GM19023 (cell line): ENCODE measurements at regions not wholly inside any gene's neighbourhood (a gene's known extent, or its start where the extent isn't known, plus 50 kb on each side); places are given as distances from the start of the nearest gene placed in this dataset.

Source experiments
- ATAC-seq: cut with Tn5 transposase; IDR thresholded peaks from one replicate; pipeline ENCODE4 v1.9.1; 2021; ENCODE audit warnings: mild to moderate bottlenecking, moderate library complexity; ENCODE audit not compliant: unreplicated experiment

DNA sequence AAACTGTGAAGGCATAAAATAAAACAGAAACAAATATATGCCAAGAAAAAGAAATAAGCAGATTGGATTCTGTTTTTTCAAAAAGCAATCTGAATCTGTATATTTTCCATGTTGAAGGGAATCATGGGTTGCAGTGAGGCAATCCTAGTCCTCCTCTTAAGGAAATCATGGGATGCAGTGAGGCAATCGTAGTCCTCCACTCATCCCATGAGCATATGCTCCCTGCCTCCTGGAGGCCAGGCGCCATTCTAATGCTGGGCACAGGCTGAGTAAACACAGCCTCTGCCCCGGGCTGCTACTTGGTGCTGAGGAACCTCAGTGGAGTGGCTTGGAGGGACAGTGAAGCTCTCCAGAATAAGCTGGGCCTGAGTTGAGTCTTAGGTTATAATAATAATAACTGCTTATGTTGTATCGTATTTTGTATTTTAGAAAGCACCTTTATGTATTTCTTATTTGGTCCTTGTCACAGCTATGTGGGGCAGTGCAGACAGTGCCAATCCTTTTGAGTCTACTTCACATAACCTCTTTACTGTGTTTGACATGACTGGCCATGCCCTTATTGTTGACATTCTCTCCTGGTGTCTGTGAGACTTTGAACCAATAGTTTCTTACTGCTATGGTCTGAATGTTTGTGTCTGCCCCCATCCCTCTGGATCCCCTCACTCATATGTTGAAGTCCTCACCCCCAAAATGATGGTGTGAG, 56.6 kb upstream of the CITED2 start:
- ATAC-seq, result no peak

DNA sequence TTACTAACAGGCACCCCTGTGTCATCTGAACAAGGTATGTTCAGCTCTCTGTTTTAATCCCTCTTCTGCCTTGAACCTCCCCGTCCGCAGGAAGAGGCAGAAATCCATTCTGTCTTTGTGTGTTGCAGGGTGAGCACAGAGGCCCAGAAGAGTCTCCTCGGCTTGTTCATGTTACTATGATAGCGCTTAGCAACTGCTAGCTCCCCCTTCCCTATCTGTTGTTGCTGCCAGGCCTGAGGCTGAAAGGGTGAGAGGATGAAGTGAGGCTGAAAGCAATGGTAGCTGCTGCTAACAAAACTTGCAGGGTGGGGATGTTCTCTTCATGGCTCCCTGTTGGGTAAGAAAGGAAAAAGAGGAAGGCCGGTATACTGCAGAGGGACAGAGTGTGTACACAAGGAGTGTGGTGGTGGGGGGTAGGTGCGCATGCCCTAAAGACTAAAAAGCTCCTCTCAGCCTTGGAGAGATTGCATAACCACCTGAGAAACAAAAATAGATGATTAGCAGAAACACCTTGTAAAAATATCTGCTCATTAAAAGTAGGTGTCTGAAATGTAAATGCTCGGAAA, 55.2 kb upstream of the CITED2 start:
- ATAC-seq, result no peak

DNA sequence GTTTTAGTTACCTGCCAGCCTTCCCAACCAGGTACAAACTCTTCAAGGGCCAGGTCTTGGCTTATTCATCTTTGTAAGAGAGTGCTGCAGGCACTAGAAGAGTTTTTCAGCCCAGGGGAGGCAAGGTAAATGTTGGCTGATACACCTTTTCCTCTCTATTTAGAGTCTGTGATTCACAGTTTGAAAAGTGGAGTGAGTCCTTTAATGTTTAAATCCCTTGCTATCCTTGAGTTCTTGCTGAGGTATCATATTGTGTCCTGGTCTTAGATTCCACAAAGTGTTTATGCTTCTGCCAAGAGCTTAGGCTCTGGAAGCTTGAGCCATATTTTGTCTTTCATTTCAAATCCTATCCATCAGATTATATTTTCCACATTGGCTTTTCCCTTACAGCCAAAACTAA, 52.8 kb upstream of the CITED2 start:
- no peak for ATAC-seq

DNA sequence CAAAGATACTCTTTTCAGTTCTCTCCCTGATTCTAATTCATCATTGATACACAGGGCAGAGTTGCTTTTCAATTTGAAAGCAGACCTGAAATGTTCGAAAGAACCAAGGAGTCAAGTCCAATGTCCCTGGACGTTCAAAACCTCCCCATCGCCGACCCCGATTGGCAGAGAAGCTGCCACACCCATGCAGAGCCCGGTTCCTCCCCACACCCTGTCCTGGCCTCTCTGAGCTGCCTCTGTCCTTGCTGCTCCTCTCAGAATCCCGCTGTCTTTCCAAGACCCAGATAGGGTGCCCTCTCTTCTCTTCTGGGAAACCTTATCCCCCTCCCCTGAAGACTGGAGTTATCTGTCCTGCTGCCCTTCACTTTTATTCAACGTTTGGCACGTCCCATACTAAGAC, 52.3 kb upstream of the CITED2 start:
- ATAC-seq, result no peak

DNA sequence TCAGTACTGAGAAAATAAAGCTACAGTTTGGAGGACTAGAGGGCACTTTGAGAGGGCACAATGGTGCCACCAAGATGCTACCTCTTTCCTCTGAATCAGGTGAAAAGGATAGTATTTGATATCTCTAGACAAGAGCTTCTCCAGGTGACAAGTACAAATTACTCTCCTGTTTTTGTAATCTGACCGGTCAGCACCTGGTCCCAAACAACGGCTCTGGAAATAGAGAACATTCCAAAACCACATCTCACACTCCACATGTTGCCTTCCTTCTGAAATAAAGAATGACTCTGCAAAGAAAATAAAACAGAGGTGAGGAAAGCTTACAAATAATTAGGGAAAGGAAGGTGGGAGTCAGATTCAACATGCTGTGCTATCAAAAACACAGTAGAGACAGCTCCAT, 51.3 kb upstream of the CITED2 start:
- no peak for ATAC-seq

DNA sequence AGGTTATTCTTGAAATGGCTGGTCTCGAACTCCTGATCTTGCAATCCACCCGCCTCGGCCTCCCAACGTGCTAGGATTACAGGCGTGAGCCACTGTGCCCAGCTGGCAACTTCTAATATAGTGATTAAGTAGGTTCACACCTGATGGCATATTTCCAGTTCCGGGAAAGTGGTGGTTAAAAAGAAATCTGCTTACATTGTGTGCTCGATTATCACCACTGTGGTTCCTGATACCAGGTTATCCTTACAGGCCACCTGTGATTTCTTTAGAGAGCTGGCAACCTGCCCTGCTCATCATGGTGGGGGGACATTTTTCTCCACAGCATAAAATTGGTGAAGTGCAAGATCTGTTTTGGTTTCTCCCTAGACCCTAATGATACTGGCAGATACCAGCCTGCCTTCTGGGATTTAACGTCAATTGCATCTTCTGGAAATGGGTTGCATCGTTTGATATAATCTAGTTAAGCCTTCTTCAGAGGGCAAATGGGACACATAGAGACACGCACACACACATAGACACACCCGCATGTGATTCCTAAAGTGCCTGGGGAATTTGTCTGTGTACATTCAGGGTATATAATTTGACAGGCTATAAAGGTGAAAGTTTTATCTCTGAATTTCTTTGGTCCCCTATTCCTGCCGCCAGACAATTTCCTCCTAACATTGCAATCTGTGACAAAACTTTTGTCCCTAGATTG, 49.7 kb upstream of the CITED2 start:
- no peak for ATAC-seq
